GM21367 (cell line): ENCODE measurements at regions not wholly inside any gene's neighbourhood (a gene's known extent, or its start where the extent isn't known, plus 50 kb on each side); places are given as distances from the start of the nearest gene placed in this dataset.

ENCODE experiments used
- ATAC-seq: cut with Tn5 transposase; IDR thresholded peaks from one replicate; pipeline ENCODE4 v1.9.1; 2021; ENCODE audit not compliant: unreplicated experiment

- ATAC-seq, result no peak
Observed at GRCh38 chr16:62254372-62254771, 218.1 kb upstream of the CDH8 start.

GRCh38 chr16:62253966-62254365, 217.7 kb upstream of the CDH8 start:
- ATAC-seq, result no peak

- ATAC-seq, result no peak
Observed at GRCh38 chr16:62249069-62249468, 212.8 kb upstream of the CDH8 start.

GRCh38 chr16:62240722-62241121, 204.5 kb upstream of the CDH8 start:
- ATAC-seq, result no peak

GRCh38 chr16:62225675-62226074, 189.4 kb upstream of the CDH8 start:
- peak; percentile 94 for ATAC-seq

GRCh38 chr16:62224646-62225209, 188.5 kb upstream of the CDH8 start:
- no peak for ATAC-seq

- ATAC-seq, result no peak
Observed at GRCh38 chr16:62216837-62217236, 180.6 kb upstream of the CDH8 start.

GRCh38 chr16:62213763-62214162, 177.5 kb upstream of the CDH8 start:
- ATAC-seq, result no peak

GRCh38 chr16:62208934-62209333, 172.7 kb upstream of the CDH8 start:
- ATAC-seq, result no peak

- no peak for ATAC-seq
Observed at GRCh38 chr16:62205459-62205858, 169.2 kb upstream of the CDH8 start.

GRCh38 chr16:62201911-62202310, 165.7 kb upstream of the CDH8 start:
- ATAC-seq, result no peak

GRCh38 chr16:62194828-62195227, 158.6 kb upstream of the CDH8 start:
- no peak for ATAC-seq

- no peak for ATAC-seq
Observed at GRCh38 chr16:62190426-62190825, 154.2 kb upstream of the CDH8 start.

GRCh38 chr16:62177351-62178203, 141.3 kb upstream of the CDH8 start:
- no peak for ATAC-seq

GRCh38 chr16:62170642-62171041, 134.4 kb upstream of the CDH8 start:
- no peak for ATAC-seq

- ATAC-seq, result no peak
Observed at GRCh38 chr16:62167551-62167950, 131.3 kb upstream of the CDH8 start.

GRCh38 chr16:62157544-62157943, 121.3 kb upstream of the CDH8 start:
- no peak for ATAC-seq

- ATAC-seq, result no peak
Observed at GRCh38 chr16:62156971-62157370, 120.7 kb upstream of the CDH8 start.

- no peak for ATAC-seq
Observed at GRCh38 chr16:62149631-62150030, 113.4 kb upstream of the CDH8 start.

- no peak for ATAC-seq
Observed at GRCh38 chr16:62137996-62138395, 101.8 kb upstream of the CDH8 start.

- no peak for ATAC-seq
Observed at GRCh38 chr16:62135911-62136310, 99.7 kb upstream of the CDH8 start.

- no peak for ATAC-seq
Observed at GRCh38 chr16:62135446-62135845, 99.2 kb upstream of the CDH8 start.

- ATAC-seq, result no peak
Observed at GRCh38 chr16:62130101-62130500, 93.9 kb upstream of the CDH8 start.
